Activated T-helper 2 cell treated with anti-CD3 and anti-CD28 coated beads, Interferon-gamma antibody, Interleukin-2, Interleukin-4, amounts not matched to agents 10 μg/mL and 5 μg/mL and 100 μg/mL, durations not matched to agents 14 hours and 24 hours and 36 hours (primary cell): ENCODE measurements at regions not wholly inside any gene's neighbourhood (a gene's known extent, or its start where the extent isn't known, plus 50 kb on each side); places are given as distances from the start of the nearest gene placed in this dataset.

Source experiments
- DNase-seq: peaks from one replicate; pipeline ENCODE4 v3.0.0; 2021; ENCODE audit warnings: low spot score
- H3K27ac Mint-ChIP-seq: one replicate; pipeline ENCODE4 v1.8.0; 2021; ENCODE audit warnings: mixed read lengths
- H3K27me3 Mint-ChIP-seq: one replicate; pipeline ENCODE4 v1.8.0; 2021; ENCODE audit warnings: low read depth, mixed read lengths
- H3K36me3 Mint-ChIP-seq: one replicate; pipeline ENCODE4 v1.8.0; 2021; ENCODE audit warnings: low read depth, mixed read lengths
- H3K4me1 Mint-ChIP-seq: one replicate; pipeline ENCODE4 v1.8.0; 2021; ENCODE audit warnings: low read depth, mixed read lengths
- H3K4me3 Mint-ChIP-seq: one replicate; pipeline ENCODE4 v1.8.0; 2021; ENCODE audit warnings: low read depth, mild to moderate bottlenecking, moderate library complexity, mixed read lengths
- H3K9me3 Mint-ChIP-seq: one replicate; pipeline ENCODE4 v1.8.0; 2021; ENCODE audit warnings: mixed read lengths
- intact Hi-C: fragments of 100-400 bp; cut with micrococcal nuclease; formaldehyde crosslinking; loops from one replicate; pipeline ENCODE4 v1.15.1; 2023

DNA sequence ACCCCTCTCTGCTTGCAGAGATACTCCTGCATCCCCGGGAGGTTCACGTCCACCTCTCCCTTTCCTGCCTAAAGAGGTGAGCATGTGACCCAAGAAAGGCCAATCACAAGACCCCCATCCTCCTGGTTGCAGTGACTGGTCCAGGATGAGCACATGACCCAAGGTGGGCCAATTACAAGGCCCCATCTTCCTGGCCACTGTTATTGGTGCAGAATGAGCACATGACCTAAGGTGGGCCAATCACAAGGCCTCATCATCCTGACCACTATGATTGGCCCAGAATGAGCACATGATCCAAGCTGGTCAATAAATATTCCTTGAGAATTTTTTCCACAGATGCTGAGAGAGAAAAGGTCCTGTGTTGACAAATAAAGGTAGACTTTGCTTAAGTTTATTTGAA is 350.7 kb downstream of the EFNB2 start:
- Mint-ChIP-seq H3K27ac (no peak overlapping the region), H3K9me3 (no peaks in the 10 kb centered on the region), H3K36me3 (no peaks in the 10 kb centered on the region), H3K4me3 (no peak overlapping the region), H3K27me3 (no peaks in the 10 kb centered on the region), H3K4me1 (no peaks in the 10 kb centered on the region)
- no peak for DNase-seq
- intact Hi-C loops: no loop called here

DNA sequence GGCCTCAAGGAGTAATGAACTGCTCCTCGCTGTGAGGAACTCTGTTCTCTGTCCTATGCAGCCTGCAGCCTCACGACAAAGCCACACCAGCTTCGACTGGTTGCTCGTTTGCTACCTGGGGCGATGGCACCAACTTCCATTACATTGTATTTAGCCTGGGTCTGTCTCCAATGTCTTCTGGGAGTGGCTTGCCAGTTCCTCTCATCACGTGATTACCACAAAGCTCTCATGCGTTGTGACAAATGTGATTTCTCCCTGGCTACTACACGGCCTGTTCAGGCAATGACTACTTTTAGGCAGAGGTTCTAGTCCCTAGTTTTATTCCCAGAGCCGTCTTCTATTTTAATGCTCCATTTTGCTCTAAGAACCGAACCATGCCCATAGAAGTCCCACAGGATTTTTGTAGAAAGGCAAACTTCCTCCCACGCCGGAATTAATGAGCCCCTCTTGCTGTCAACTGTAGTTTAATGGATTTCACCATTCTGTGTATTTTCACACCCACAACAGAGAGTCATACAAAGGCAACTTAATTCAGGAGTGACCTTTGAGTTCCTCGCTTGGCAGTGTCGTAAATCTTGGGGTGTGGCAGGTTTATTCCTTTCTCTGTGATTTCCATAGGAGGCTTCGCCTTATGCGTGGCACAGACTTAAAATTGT is 351.9 kb downstream of the EFNB2 start:
- intact Hi-C loops: no loop called here
- no peaks in the 10 kb centered on the region for H3K36me3 Mint-ChIP-seq

DNA sequence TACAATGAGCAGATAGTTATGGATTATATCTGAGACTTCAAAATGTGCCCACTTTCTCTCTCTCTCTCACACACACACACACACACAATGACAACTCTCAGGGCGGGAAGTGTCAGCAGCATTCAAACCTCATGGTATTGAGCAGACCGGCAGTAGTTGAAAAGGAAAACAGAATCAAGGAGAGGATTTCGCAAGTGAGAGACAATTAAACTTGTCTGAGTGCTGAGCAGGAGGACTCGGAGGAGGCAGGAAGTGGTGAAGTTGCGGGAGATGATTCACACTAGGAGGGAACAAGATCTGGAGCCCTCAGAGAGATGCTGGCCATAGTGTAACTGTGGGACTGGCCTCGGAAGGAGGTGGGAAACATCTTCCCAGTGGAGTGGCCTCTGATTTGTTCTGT is 353.1 kb downstream of the EFNB2 start:
- no peak for DNase-seq
- Mint-ChIP-seq H3K27me3 (no peaks in the 10 kb centered on the region), H3K4me3 (no peak overlapping the region), H3K4me1 (no peaks in the 10 kb centered on the region), H3K27ac (no peak overlapping the region), H3K36me3 (no peaks in the 10 kb centered on the region), H3K9me3 (no peaks in the 10 kb centered on the region)
- intact Hi-C loops: no loop called here

More for the DNA sequence above, 351.9 kb downstream of the EFNB2 start:
- Mint-ChIP-seq H3K4me1 (no peaks in the 10 kb centered on the region), H3K4me3 (no peak overlapping the region), H3K9me3 (no peaks in the 10 kb centered on the region), H3K27me3 (no peaks in the 10 kb centered on the region), H3K27ac (no peak overlapping the region)
- no peak for DNase-seq

DNA sequence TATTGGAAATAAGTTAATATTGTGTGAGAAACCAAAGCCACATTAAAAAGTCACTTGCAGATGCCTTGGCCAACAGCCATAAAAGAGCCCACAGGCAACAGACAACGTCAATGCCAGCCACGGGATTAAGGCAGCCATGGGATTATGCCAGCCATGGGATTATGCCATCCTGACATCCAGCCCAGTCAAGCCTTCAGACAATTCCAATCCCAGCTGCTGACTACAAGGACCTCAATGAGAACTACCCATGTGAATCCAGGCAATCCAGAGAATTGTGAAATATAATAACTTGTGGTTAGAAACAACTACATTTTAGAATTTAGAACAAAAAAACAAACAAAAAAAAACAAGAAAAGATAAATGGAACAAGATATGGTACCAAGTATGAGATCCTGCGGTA is 356.6 kb downstream of the EFNB2 start:
- DNase-seq: no peak
- Mint-ChIP-seq H3K27me3 (no peaks in the 10 kb centered on the region), H3K36me3 (no peaks in the 10 kb centered on the region), H3K4me1 (no peaks in the 10 kb centered on the region), H3K4me3 (no peak overlapping the region), H3K9me3 (no peaks in the 10 kb centered on the region), H3K27ac (no peak overlapping the region)
- intact Hi-C loops: no loop called here

DNA sequence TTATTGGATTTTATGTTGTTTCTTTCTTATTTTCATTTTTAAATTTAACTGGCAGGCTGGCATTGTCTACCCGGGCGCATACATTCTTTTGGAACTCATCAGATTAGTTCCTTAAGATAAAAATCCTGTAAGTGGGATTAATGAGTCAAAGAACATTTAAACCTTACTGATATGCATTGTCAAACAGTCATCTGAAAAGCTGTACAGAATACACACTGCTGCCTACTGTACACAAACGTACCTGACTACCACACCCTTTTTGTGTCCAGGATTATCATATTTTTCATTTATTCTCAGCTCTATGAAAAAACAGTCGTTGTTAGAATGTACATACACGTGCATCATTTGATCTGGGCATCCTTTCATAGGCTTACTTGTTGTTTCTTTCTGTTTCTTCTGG is 358.3 kb downstream of the EFNB2 start:
- H3K36me3 Mint-ChIP-seq: no peaks in the 10 kb centered on the region

DNA sequence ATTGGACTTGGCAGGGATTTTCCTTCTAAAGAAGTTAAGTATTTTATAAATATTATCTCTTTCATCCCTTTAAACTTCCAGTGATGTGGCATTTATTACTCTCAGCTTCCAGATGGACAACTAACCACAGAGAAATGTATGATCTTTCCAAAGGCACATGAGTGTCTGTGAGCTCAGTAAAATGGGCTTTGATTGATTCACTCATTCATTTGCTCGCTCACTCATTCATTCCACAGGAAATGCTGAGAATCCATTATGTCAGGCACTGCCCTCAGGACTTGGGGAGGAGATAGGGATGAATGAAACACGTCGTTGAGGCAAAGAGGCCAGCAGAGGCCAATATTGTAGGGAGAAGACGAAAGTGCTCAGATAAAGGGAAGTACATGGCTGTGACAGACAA is 359.3 kb downstream of the EFNB2 start:
- H3K4me1 Mint-ChIP-seq: no peaks in the 10 kb centered on the region
- H3K36me3 Mint-ChIP-seq: no peaks in the 10 kb centered on the region
- DNase-seq: no peak
- no peaks in the 10 kb centered on the region for H3K9me3 Mint-ChIP-seq
- no peak overlapping the region for H3K4me3 Mint-ChIP-seq
- H3K27me3 Mint-ChIP-seq: no peaks in the 10 kb centered on the region
- no peak overlapping the region for H3K27ac Mint-ChIP-seq
- intact Hi-C loops: no loop called here

More for the DNA sequence above, 358.3 kb downstream of the EFNB2 start:
- DNase-seq: no peak
- Mint-ChIP-seq H3K27ac (no peak overlapping the region), H3K4me1 (no peaks in the 10 kb centered on the region), H3K9me3 (no peaks in the 10 kb centered on the region), H3K27me3 (no peaks in the 10 kb centered on the region), H3K4me3 (no peak overlapping the region)
- intact Hi-C loops: no loop called here

DNA sequence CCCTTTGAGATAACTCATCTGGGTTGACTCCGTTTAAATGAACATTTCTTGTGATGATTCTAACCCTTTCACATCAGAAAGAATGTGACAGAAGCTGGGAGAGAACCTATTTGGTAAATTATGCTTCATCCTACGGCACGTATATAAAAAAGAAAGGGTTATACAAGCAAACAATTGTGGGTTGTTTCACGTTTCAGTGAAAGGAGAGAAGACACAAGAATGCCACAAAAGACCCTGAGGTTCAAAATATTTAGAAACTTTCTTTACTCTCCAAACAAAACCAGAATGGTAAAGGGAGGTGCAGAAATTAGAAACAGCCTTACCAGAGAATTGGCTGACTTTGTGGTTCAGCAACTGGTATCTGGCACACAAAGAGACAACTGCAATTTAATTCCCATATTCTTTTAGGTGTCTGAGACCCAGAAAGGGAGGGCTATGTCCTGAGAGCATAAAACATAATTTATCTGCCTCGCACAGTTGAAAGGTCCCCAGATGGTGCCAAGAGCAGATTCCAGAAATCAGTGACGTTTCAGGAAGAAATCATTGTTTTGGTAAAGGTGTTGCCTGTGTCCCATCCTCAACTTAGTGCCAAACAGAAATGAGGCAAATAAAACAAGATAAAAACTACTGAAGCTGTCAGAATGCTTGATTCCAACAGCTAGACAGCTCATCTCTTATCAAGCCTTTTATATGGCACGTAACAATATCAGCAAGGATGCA is 361.4 kb downstream of the EFNB2 start:
- H3K36me3 Mint-ChIP-seq: no peaks in the 10 kb centered on the region
- no peaks in the 10 kb centered on the region for H3K9me3 Mint-ChIP-seq
- no peak overlapping the region for H3K27ac Mint-ChIP-seq
- H3K27me3 Mint-ChIP-seq: no peaks in the 10 kb centered on the region
- no peak overlapping the region for H3K4me3 Mint-ChIP-seq
- H3K4me1 Mint-ChIP-seq: no peaks in the 10 kb centered on the region
- intact Hi-C loops: no loop called here
- no peak for DNase-seq

DNA sequence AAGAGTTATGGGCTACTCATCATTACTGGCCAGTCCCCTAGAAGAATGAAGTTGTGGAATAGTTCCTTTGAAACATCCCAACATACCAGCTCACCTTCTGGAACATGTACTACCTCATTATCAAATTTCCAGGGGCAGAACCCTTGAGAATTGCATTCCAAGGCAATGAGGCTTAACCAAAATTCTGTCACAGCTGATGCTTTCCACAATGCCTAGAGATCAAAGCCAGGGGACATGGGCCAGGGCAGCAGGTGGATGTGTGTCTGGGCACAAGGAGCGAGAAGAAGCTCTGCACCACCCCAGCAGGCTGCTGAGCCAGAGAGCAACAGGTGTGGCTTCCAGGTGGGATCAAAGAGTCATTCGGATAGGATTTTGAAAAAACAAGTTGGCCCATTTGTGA is 362.1 kb downstream of the EFNB2 start:
- H3K4me1 Mint-ChIP-seq: no peaks in the 10 kb centered on the region
- no peaks in the 10 kb centered on the region for H3K9me3 Mint-ChIP-seq
- H3K27me3 Mint-ChIP-seq: no peaks in the 10 kb centered on the region
- DNase-seq: no peak
- H3K4me3 Mint-ChIP-seq: no peak overlapping the region
- intact Hi-C loops: no loop called here
- H3K36me3 Mint-ChIP-seq: no peaks in the 10 kb centered on the region
- no peak overlapping the region for H3K27ac Mint-ChIP-seq

DNA sequence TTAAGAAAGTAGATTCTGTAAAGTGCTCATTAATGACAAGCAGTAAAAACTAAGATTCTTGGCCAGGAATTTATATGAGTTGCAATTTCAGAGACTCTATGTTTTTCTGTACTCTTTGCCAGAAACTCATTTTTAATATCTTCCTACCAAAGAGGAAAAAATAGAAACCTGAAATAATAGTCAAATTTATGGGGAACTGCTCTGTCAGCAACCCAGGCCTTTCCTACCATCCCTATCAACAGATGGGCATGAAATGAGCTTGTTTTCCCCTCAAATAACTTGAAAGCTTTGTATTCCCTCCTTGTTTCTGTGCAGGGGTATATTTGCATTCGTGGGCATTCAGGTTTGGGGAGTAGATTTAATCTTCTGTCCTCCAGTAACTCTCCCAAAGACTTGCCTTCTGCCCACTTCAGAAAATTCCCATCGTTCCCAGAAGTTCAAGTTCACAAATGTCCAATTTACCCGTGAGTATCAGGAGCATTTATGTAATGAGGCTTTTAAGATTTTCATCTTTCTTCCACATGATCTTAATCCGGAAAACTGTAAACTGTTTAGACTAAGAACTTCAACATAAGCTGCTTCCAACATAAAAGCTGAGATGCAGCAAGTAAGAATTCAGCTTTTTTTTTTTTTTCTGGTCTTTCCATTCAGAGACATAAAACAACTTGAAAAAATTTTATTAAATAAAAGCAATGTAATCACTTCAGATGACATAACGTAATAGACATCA is 363.1 kb downstream of the EFNB2 start:
- intact Hi-C loops: no loop called here
- Mint-ChIP-seq H3K4me1 (no peaks in the 10 kb centered on the region), H3K36me3 (no peaks in the 10 kb centered on the region), H3K4me3 (no peak overlapping the region), H3K27me3 (no peaks in the 10 kb centered on the region), H3K9me3 (no peaks in the 10 kb centered on the region), H3K27ac (no peak overlapping the region)
- DNase-seq: no peak

DNA sequence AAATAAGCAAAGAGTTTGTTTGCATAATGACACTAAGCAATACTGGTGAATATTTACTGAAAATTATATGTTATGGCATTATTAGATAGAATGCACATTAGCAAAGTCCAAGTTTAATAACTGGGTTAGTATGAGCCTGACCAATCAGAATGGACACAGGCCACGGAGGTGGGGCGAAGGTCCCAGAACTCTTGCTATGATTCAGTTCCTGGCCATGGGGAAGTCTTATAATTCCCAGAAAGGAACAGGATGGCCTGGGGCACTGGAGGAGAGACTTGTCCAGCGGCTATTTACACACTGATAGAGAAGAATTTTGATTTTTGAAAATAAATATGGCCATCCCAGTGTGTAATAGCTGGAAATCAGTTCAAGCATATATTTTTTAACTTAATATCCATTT is 372.0 kb downstream of the EFNB2 start:
- Mint-ChIP-seq H3K27ac (no peak overlapping the region), H3K4me1 (no peaks in the 10 kb centered on the region), H3K4me3 (no peak overlapping the region), H3K9me3 (no peaks in the 10 kb centered on the region), H3K27me3 (no peaks in the 10 kb centered on the region), H3K36me3 (no peaks in the 10 kb centered on the region)
- intact Hi-C loops: no loop called here
- DNase-seq: no peak

DNA sequence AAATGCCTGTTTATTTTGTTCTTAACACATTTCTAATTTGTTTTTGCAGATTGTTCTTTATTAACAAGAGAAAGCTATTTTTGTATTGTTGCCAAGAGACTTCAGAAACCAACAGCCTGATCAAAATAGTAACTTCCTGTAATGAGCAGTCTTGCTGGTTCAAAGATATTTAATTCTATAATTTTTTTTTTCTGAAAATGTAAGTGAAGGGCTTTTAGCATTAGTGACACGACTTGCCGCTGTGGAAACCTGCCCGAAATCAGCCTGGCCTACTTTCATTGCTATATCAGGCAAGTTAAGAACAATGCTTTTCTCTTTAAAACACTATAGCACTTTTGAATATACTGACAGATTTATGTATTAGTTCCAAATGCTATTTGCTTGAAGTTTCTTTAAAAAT is 374.3 kb downstream of the EFNB2 start:
- no peaks in the 10 kb centered on the region for H3K36me3 Mint-ChIP-seq
- H3K27ac Mint-ChIP-seq: no peak overlapping the region
- H3K9me3 Mint-ChIP-seq: no peaks in the 10 kb centered on the region
- H3K4me3 Mint-ChIP-seq: no peak overlapping the region
- intact Hi-C loops: no loop called here
- H3K27me3 Mint-ChIP-seq: no peaks in the 10 kb centered on the region
- no peak for DNase-seq
- no peaks in the 10 kb centered on the region for H3K4me1 Mint-ChIP-seq

DNA sequence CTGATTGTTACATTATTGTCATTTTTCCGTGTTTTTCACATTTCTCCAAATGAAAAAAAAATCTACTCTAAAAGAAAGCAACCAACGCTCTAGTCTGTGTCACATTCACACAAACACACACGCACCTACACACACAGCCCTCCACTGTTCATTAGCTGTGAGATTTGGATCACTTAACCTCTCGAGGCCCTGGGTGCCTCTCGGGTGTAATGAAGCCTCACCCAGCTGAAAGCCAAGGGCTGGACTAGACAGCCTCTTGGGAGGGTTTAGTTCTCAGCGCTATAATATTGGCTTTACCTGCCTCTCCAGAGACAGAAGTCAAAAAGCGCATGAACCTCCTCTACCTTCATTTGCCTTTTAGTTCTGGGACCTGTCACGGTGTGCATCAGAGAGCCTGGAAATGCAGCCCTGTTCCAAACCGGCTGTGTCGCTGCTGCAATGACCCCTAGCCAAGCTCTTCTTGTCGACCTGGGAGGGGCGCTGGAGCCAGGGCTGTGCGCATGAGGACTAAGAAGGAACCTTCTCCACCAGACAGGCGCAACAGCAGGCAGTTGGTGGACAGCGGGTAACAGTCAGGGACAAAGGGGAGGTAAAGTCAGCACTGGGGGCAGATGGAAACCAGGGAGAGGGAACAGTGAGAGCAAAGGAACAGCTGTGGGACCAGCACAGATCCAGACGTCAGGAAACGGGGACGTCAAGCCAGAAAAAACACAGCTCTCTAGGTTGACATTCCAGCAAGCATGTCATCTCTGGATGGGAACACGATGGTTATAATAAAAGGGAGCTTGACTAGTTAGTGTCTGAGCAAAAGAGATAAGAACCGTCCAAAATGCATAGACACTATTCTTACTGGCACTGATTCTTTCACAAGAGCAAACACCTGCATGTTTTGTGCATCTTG is 375.9 kb downstream of the EFNB2 start:
- no peaks in the 10 kb centered on the region for H3K4me1 Mint-ChIP-seq
- no peaks in the 10 kb centered on the region for H3K27me3 Mint-ChIP-seq
- DNase-seq: no peak
- no peak overlapping the region for H3K4me3 Mint-ChIP-seq
- no peaks in the 10 kb centered on the region for H3K36me3 Mint-ChIP-seq
- H3K27ac Mint-ChIP-seq: no peak overlapping the region
- no peaks in the 10 kb centered on the region for H3K9me3 Mint-ChIP-seq
- intact Hi-C loops: no loop called here
